SH-SY5Y (cell line): ENCODE measurements at regions not wholly inside any gene's neighbourhood (a gene's known extent, or its start where the extent isn't known, plus 50 kb on each side); places are given as distances from the start of the nearest gene placed in this dataset.

Experiments
- GATA2 ChIP-seq: IDR thresholded peaks from 2 replicates; pipeline ENCODE4 v1.6.1; 2011; ENCODE audit warnings: mild to moderate bottlenecking, low read depth, low read length
- GATA3 ChIP-seq: IDR thresholded peaks from 2 replicates; pipeline ENCODE4 v1.6.1; 2011; ENCODE audit warnings: low read depth, mild to moderate bottlenecking, low read length, moderate library complexity

DNA sequence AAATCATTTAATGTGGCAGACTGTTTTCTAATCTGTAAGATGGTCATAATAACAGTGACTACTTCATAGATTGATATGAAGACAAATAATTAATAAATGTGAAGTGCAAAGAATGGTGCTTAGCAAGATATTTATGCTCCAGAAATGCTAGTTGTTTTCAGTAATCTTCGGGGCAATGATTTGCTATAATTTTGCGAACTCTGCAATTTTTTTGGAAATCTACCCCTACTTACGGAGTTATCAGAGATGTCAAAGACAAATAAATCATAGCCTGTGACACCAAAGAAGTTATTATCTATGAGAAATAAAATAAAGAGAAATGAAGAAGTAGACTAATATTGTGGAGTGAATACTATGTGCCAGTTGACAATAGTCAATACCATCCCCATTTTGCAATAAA, 634.1 kb upstream of the LRRC4C start:
- no peak for TF ChIP-seq GATA3
- no peak for TF ChIP-seq GATA2
